ENCODE measurements at regions not wholly inside any gene's neighbourhood (a gene's known extent, or its start where the extent isn't known, plus 50 kb on each side); places are given as distances from the start of the nearest gene placed in this dataset.
"Not testable (repeated sequence)": the region's sequence is repeated elsewhere in the genome, so short reads cannot be mapped to it uniquely, and the experiment has no call there.

GRCh38 chr4:23533859-23534258 is 356.0 kb downstream of the PPARGC1A start:
- no peak for DNase-seq

GRCh38 chr4:23516716-23517115 is 373.1 kb downstream of the PPARGC1A start:
- DNase-seq: no peak

GRCh38 chr4:23504083-23504482 is 385.8 kb downstream of the PPARGC1A start:
- DNase-seq: no peak

- DNase-seq: no peak
These were observed 388.9 kb downstream of the PPARGC1A start for GRCh38 chr4:23500894-23501449.

- DNase-seq: no peak
These were observed 404.0 kb downstream of the PPARGC1A start for GRCh38 chr4:23485801-23486200.

- DNase-seq: no peak
These were observed 405.2 kb downstream of the PPARGC1A start for GRCh38 chr4:23484689-23485088.

- DNase-seq: no peak
These were observed 406.4 kb downstream of the PPARGC1A start for GRCh38 chr4:23483320-23483960.

GRCh38 chr4:23481566-23481965 is 408.3 kb downstream of the PPARGC1A start:
- DNase-seq: no peak

GRCh38 chr4:23477905-23478304 is 411.9 kb downstream of the PPARGC1A start:
- DNase-seq: no peak

GRCh38 chr4:23476515-23477090 is 413.2 kb downstream of the PPARGC1A start:
- DNase-seq: no peak

GRCh38 chr4:23463071-23463470 is 426.8 kb downstream of the PPARGC1A start:
- no peak for DNase-seq

- DNase-seq: no peak
These were observed 431.8 kb downstream of the PPARGC1A start for GRCh38 chr4:23458054-23458453.

- DNase-seq: no peak
These were observed 433.0 kb downstream of the PPARGC1A start for GRCh38 chr4:23456864-23457263.

GRCh38 chr4:23455456-23456158 is 434.2 kb downstream of the PPARGC1A start:
- DNase-seq: no peak

- no peak for DNase-seq
These were observed 448.2 kb downstream of the PPARGC1A start for GRCh38 chr4:23441530-23442069.

- DNase-seq: no peak
These were observed 451.1 kb downstream of the PPARGC1A start for GRCh38 chr4:23438764-23439163.

GRCh38 chr4:23429497-23429896 is 460.4 kb downstream of the PPARGC1A start:
- no peak for DNase-seq

- DNase-seq: no peak
These were observed 464.3 kb downstream of the PPARGC1A start for GRCh38 chr4:23425570-23425969.

GRCh38 chr4:23423540-23423939 is 466.3 kb downstream of the PPARGC1A start:
- DNase-seq: no peak

- DNase-seq: no peak
These were observed 467.0 kb downstream of the PPARGC1A start for GRCh38 chr4:23422878-23423277.

- DNase-seq: no peak
These were observed 476.2 kb downstream of the PPARGC1A start for GRCh38 chr4:23413631-23414030.

GRCh38 chr4:23412701-23413100 is 477.1 kb downstream of the PPARGC1A start:
- DNase-seq: no peak

GRCh38 chr4:23408913-23409312 is 480.9 kb downstream of the PPARGC1A start:
- not testable (repeated sequence) for DNase-seq

All from occipital lobe (tissue), 1 donor.